HepG2 (cell line): ENCODE measurements at regions not wholly inside any gene's neighbourhood (a gene's known extent, or its start where the extent isn't known, plus 50 kb on each side); places are given as distances from the start of the nearest gene placed in this dataset.

Experiments used
- ATAC-seq: fragments of 200-7000 bp; cut with Tn5 transposase; 3 replicates; pipeline ENCODE4 v1.9.1; 2020; ENCODE audit warnings: mild to moderate bottlenecking, moderate library complexity
- BruUV-seq: library from RNA; stranded (reverse); fragments of 400-500 nt; replicated peaks from 2 replicates; lab custom pipeline; 2021; lab: Mats Ljungman, UMichigan
- CTCF ChIA-PET: fragments of 300-600 bp; formaldehyde crosslinking; extraction: SDS; loops from one replicate; lab custom pipeline; 2021; ENCODE audit warnings: low total read pairs, inconsistent platforms, low intra/inter-chr PET ratio; lab: Yijun Ruan, JAX
- POLR2A ChIA-PET: fragments of 350-600 bp; sonication (Branson Sonifier 250); formaldehyde crosslinking; loops from one replicate; lab custom pipeline; 2020; ENCODE audit warnings: antibody characterized with exemption, inconsistent platforms; lab: Yijun Ruan, JAX
- DNase-seq: peaks from one replicate; pipeline ENCODE4 v3.0.0-alpha.2; 2015; ENCODE audit warnings: low spot score
- FAIRE-seq: peaks from 3 replicates; lab custom pipeline; 2011; peaks lifted over from hg19 to GRCh38; lab: Jason Lieb, UNC
- H2AFZ ChIP-seq: one replicate; pipeline ENCODE4 v1.6.1; 2011; ENCODE audit warnings: low read length, inconsistent platforms
- H3K27ac ChIP-seq: fragments of 300-600 bp; 3 replicates; pipeline ENCODE4 v1.8.0; 2011; ENCODE audit warnings: mixed run types, mild to moderate bottlenecking, mixed read lengths, low read length, inconsistent platforms; ENCODE audit not compliant: insufficient read depth; ENCODE audit errors: extremely low read length
- H3K27me3 ChIP-seq, 2 experiments: fragments of 200-600 bp in 1 of 2; 2 replicates in 1 of 2; 3 replicates in 1 of 2; pipeline versions ENCODE4 v1.6.0 to v1.8.0; 2011; ENCODE audit warnings: low read length in 2 of 2, mild to moderate bottlenecking in 2 of 2, moderate library complexity in 2 of 2, inconsistent platforms in 1 of 2; ENCODE audit not compliant: insufficient read depth in 2 of 2, control insufficient read depth in 1 of 2
- H3K36me3 ChIP-seq, 2 experiments: fragments of 200-600 bp in 1 of 2; replicated peaks in 1 of 2; 2 replicates in 1 of 2; 3 replicates in 1 of 2; pipeline versions ENCODE4 v1.5.1 to v1.8.0; 2011; ENCODE audit warnings: low read length in 2 of 2, inconsistent platforms in 1 of 2; ENCODE audit not compliant: insufficient read depth in 2 of 2, control insufficient read depth in 1 of 2
- H3K4me1 ChIP-seq: 2 replicates; pipeline ENCODE4 v1.5.1; 2012; ENCODE audit warnings: low read length, inconsistent platforms; ENCODE audit not compliant: insufficient read depth
- H3K4me2 ChIP-seq: 2 replicates; pipeline ENCODE4 v1.6.0; 2011; ENCODE audit warnings: low read depth, low read length, inconsistent platforms
- H3K4me3 ChIP-seq, 3 experiments: fragments of 200-600 bp in 1 of 3; sonication (generic), shearing (Covaris generic) in 1 of 3; replicated peaks in 1 of 3; 2 replicates each; pipeline ENCODE4 v1.5.1; 2011 to 2016; ENCODE audit warnings: low read length in 3 of 3, inconsistent platforms in 2 of 3, low read depth in 2 of 3, mild to moderate bottlenecking in 2 of 3, control low read depth in 1 of 3, mixed read lengths in 1 of 3; ENCODE audit not compliant: insufficient read depth in 1 of 3
- H3K79me2 ChIP-seq: one replicate; pipeline ENCODE4 v1.6.1; 2011; ENCODE audit warnings: low read length, inconsistent platforms; ENCODE audit not compliant: insufficient read depth
- H3K9ac ChIP-seq: 2 replicates; pipeline ENCODE4 v1.6.0; 2011; ENCODE audit warnings: mild to moderate bottlenecking, low read depth, low read length, inconsistent platforms; ENCODE audit not compliant: insufficient read depth
- H3K9me3 ChIP-seq: 2 replicates; pipeline ENCODE4 v1.5.1; 2012; ENCODE audit warnings: mild to moderate bottlenecking, low read length
- H4K20me1 ChIP-seq: 2 replicates; pipeline ENCODE4 v1.6.0; 2011; ENCODE audit warnings: inconsistent platforms, mild to moderate bottlenecking, low read length, moderate library complexity; ENCODE audit not compliant: insufficient read depth
- EHMT2 ChIP-seq: fragments of 200-600 bp; sonication (generic); IDR thresholded peaks from 2 replicates; pipeline ENCODE4 v1.7.0; 2017; ENCODE audit warnings: antibody characterized with exemption, low read depth, low read length, borderline replicate concordance
- FOXC1 ChIP-seq: sonication (generic); formaldehyde crosslinking; IDR thresholded peaks from 2 replicates; pipeline ENCODE4 v1.8.0; 2022; ENCODE audit warnings: mild to moderate bottlenecking, missing genetic modification reagents, borderline replicate concordance
- IRX3 ChIP-seq: sonication (generic); formaldehyde crosslinking; IDR thresholded peaks from 2 replicates; pipeline ENCODE4 v1.8.1; 2023; ENCODE audit warnings: mild to moderate bottlenecking, low read depth, missing genetic modification reagents, borderline replicate concordance
- KLF15 ChIP-seq: sonication (generic); formaldehyde crosslinking; IDR thresholded peaks from 2 replicates; pipeline ENCODE4 v1.8.1; 2023; ENCODE audit warnings: borderline replicate concordance, mild to moderate bottlenecking, inconsistent platforms, missing genetic modification reagents, mixed read lengths
- MAZ ChIP-seq, 2 experiments: sonication (generic) in 1 of 2; formaldehyde crosslinking in 1 of 2; IDR thresholded peaks; 2 replicates each; pipeline versions ENCODE4 v1.5.0 to v1.6.1; 2012 to 2020; ENCODE audit warnings: low read depth in 2 of 2, mild to moderate bottlenecking in 2 of 2, borderline replicate concordance in 1 of 2, improper control_type of control experiment in 1 of 2, low read length in 1 of 2, missing genetic modification reagents in 1 of 2, moderate library complexity in 1 of 2
- NCOA5 ChIP-seq: sonication (generic); formaldehyde crosslinking; IDR thresholded peaks from 2 replicates; pipeline ENCODE4 v1.4.0; 2020; ENCODE audit warnings: missing genetic modification reagents
- REL ChIP-seq: sonication (generic); formaldehyde crosslinking; conservative IDR thresholded peaks from 2 replicates; pipeline ENCODE4 v1.8.0; 2022; ENCODE audit warnings: mild to moderate bottlenecking, missing genetic modification reagents, moderate library complexity
- SUZ12 ChIP-seq: fragments of 150-350 bp; IDR thresholded peaks from 2 replicates; pipeline ENCODE4 v1.6.1; 2014; ENCODE audit warnings: low read depth, low read length
- ZNF333 ChIP-seq: sonication (generic); formaldehyde crosslinking; IDR thresholded peaks from 2 replicates; pipeline ENCODE4 v1.4.0; 2020; ENCODE audit warnings: mild to moderate bottlenecking, missing genetic modification reagents, borderline replicate concordance
- ZNF44 ChIP-seq: sonication (generic); formaldehyde crosslinking; IDR thresholded peaks from 2 replicates; pipeline ENCODE4 v1.5.1; 2020; ENCODE audit warnings: mild to moderate bottlenecking, missing genetic modification reagents
- ZNF441 ChIP-seq: sonication (generic); formaldehyde crosslinking; IDR thresholded peaks from 2 replicates; pipeline ENCODE4 v1.7.0; 2021; ENCODE audit warnings: missing genetic modification reagents, borderline replicate concordance
- ZNF605 ChIP-seq: sonication (generic); formaldehyde crosslinking; IDR thresholded peaks from 2 replicates; pipeline ENCODE4 v1.8.0; 2022; ENCODE audit warnings: mild to moderate bottlenecking, missing genetic modification reagents
- ZNF619 ChIP-seq: sonication (generic); formaldehyde crosslinking; IDR thresholded peaks from 2 replicates; pipeline ENCODE4 v1.4.0; 2020; ENCODE audit warnings: mild to moderate bottlenecking, missing genetic modification reagents
- ZNF644 ChIP-seq: IDR thresholded peaks from 2 replicates; pipeline ENCODE4 v1.6.1; 2016; ENCODE audit warnings: low read depth
- ZNF841 ChIP-seq: sonication (generic); formaldehyde crosslinking; IDR thresholded peaks from 2 replicates; pipeline ENCODE4 v1.8.1; 2023; ENCODE audit warnings: missing genetic modification reagents, borderline replicate concordance
- ZSCAN12 ChIP-seq: sonication (generic); formaldehyde crosslinking; IDR thresholded peaks from 2 replicates; pipeline ENCODE4 v1.9.0; 2021; ENCODE audit warnings: mild to moderate bottlenecking, missing genetic modification reagents
- whole genome bisulfite sequencing: methylation state at CpG from one replicate; pipeline ENCODE4 v1.1.6; 2017; ENCODE audit warnings: low lambda C conversion rate; 5-methylcytosine and 5-hydroxymethylcytosine counted together
- in situ Hi-C: cut with HindIII; loops from 2 replicates; pipeline ENCODE4 v1.10.0; 2017; ENCODE audit warnings: low pct_unique_long_range_greater_than_20kb; ENCODE audit not compliant: extremely low pct_ligation_motif_present
- intact Hi-C: fragments of 100-400 bp; cut with micrococcal nuclease; formaldehyde crosslinking; loops from one replicate; pipeline ENCODE4 v1.10.0; 2022; ENCODE audit not compliant: unreplicated experiment
- TF ChIP-seq, protein P1 (sequence below): sonication (generic); formaldehyde crosslinking; IDR thresholded peaks from 2 replicates; pipeline ENCODE4 v1.4.0; 2020; ENCODE audit warnings: low read depth, mild to moderate bottlenecking, missing genetic modification reagents
- TF ChIP-seq, protein P2 (sequence below): sonication (generic); formaldehyde crosslinking; IDR thresholded peaks from 2 replicates; pipeline ENCODE4 v1.8.0; 2022; ENCODE audit warnings: mild to moderate bottlenecking, missing genetic modification reagents; ENCODE audit not compliant: insufficient replicate concordance
- TF ChIP-seq, protein P3 (sequence below): IDR thresholded peaks from 2 replicates; pipeline ENCODE4 v1.6.1; 2012; ENCODE audit warnings: inconsistent platforms

DNA sequence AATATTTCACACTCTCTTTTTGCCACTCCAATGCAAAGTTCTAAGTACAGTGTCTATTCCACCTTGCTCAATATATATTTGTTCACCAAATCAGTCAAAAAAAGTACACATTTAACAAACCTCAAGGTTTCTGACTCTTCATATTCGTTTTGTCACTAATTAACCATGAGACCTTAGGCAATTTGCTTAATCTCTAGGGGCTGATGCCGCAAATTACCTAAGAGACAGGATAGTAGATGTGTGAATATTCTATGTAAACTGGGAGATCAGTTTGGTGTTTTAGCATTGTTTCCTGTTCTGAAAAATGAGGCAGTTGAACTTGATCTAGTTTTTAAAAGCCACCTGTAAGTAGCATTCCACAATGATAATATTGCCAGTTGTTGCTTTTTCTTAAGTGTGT is 182.5 kb upstream of the KCNH8 start:
- Histone ChIP-seq H2AFZ (no peak overlapping the region), H3K9ac (no peak overlapping the region), H3K27me3 (no peaks in the 10 kb centered on the region), H3K4me2 (no peak overlapping the region), H3K36me3 (no peaks in the 10 kb centered on the region), H3K79me2 (no peaks in the 10 kb centered on the region), H3K4me1 (no peaks in the 10 kb centered on the region), H3K9me3 (no peaks in the 10 kb centered on the region), H3K4me3 (no peak overlapping the region), H4K20me1 (no peaks in the 10 kb centered on the region), H3K27ac (no peak overlapping the region)
- intact Hi-C loops (no loop called here), in situ Hi-C loops (no loop called here)
- TF ChIP-seq, protein P1, sequence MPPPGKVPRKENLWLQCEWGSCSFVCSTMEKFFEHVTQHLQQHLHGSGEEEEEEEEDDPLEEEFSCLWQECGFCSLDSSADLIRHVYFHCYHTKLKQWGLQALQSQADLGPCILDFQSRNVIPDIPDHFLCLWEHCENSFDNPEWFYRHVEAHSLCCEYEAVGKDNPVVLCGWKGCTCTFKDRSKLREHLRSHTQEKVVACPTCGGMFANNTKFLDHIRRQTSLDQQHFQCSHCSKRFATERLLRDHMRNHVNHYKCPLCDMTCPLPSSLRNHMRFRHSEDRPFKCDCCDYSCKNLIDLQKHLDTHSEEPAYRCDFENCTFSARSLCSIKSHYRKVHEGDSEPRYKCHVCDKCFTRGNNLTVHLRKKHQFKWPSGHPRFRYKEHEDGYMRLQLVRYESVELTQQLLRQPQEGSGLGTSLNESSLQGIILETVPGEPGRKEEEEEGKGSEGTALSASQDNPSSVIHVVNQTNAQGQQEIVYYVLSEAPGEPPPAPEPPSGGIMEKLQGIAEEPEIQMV (CRISPR knock-in tag) = no peak
- TF ChIP-seq ZNF333 (CRISPR knock-in tag) = no peak
- TF ChIP-seq ZNF605 (CRISPR knock-in tag) = no peak
- TF ChIP-seq ZNF619 (CRISPR knock-in tag) = no peak
- no peak for TF ChIP-seq MAZ (IDR thresholded peaks at IDR 0.05; ENCODE audit: borderline replicate concordance, low read depth, low read length)
- no peak for TF ChIP-seq MAZ (CRISPR knock-in tag; IDR thresholded peaks at IDR 0.05; ENCODE audit: low read depth)
- TF ChIP-seq ZNF841 (CRISPR knock-in tag) = no peak
- TF ChIP-seq ZNF644 (CRISPR knock-in tag) = no peak
- no peak for TF ChIP-seq KLF15 (CRISPR knock-in tag)
- TF ChIP-seq EHMT2 = no peak
- TF ChIP-seq, protein P2, sequence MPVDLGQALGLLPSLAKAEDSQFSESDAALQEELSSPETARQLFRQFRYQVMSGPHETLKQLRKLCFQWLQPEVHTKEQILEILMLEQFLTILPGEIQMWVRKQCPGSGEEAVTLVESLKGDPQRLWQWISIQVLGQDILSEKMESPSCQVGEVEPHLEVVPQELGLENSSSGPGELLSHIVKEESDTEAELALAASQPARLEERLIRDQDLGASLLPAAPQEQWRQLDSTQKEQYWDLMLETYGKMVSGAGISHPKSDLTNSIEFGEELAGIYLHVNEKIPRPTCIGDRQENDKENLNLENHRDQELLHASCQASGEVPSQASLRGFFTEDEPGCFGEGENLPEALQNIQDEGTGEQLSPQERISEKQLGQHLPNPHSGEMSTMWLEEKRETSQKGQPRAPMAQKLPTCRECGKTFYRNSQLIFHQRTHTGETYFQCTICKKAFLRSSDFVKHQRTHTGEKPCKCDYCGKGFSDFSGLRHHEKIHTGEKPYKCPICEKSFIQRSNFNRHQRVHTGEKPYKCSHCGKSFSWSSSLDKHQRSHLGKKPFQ (CRISPR knock-in tag) = no peak
- TF ChIP-seq FOXC1 = no peak
- no peak for TF ChIP-seq REL (CRISPR knock-in tag)
- TF ChIP-seq ZNF44 (CRISPR knock-in tag) = no peak
- TF ChIP-seq ZSCAN12 (CRISPR knock-in tag) = no peak
- no peak for TF ChIP-seq NCOA5 (CRISPR knock-in tag)
- no peak for TF ChIP-seq IRX3 (CRISPR knock-in tag)
- TF ChIP-seq, protein P3, sequence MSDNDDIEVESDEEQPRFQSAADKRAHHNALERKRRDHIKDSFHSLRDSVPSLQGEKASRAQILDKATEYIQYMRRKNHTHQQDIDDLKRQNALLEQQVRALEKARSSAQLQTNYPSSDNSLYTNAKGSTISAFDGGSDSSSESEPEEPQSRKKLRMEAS = no peak
- TF ChIP-seq ZNF441 (CRISPR knock-in tag) = no peak
- TF ChIP-seq SUZ12 = no peak
- CTCF ChIA-PET = no interaction called here
- POLR2A ChIA-PET = no interaction called here
- WGBS = 0% methylated on average over 2 of the region's 2 CpGs
- no peak for FAIRE-seq
- BruUV-seq = no TSS peak
- ATAC-seq = no peak
- DNase-seq = no peak
